SJCRH30 (cell line): ENCODE measurements at regions not wholly inside any gene's neighbourhood (a gene's known extent, or its start where the extent isn't known, plus 50 kb on each side); places are given as distances from the start of the nearest gene placed in this dataset.
"Not testable (repeated sequence)": the region's sequence is repeated elsewhere in the genome, so short reads cannot be mapped to it uniquely, and the experiment has no call there.

ENCODE experiments used
- DNase-seq, 2 experiments: peaks; one replicate each; pipeline ENCODE4 v3.0.0-alpha.2; 2015 to 2020
- H3K27ac ChIP-seq: fragments of 250-450 bp; sonication (Bioruptor Pico); 2 replicates; pipeline ENCODE4 v1.5.1; 2020; ENCODE audit warnings: mild to moderate bottlenecking, moderate library complexity
- H3K27me3 ChIP-seq: fragments of 250-450 bp; sonication (Bioruptor Pico); 2 replicates; pipeline ENCODE4 v1.5.1; 2020; ENCODE audit warnings: mild to moderate bottlenecking, moderate library complexity
- H3K36me3 ChIP-seq: fragments of 250-450 bp; sonication (Bioruptor Pico); 2 replicates; pipeline ENCODE4 v1.5.1; 2020; ENCODE audit warnings: mild to moderate bottlenecking, moderate library complexity
- H3K4me1 ChIP-seq: fragments of 250-450 bp; sonication (Bioruptor Pico); 2 replicates; pipeline ENCODE4 v1.5.1; 2020; ENCODE audit warnings: mild to moderate bottlenecking, moderate library complexity
- H3K4me3 ChIP-seq: fragments of 250-450 bp; sonication (Bioruptor Pico); 2 replicates; pipeline ENCODE4 v1.5.1; 2020; ENCODE audit warnings: mild to moderate bottlenecking, moderate library complexity
- H3K9me3 ChIP-seq: fragments of 250-450 bp; sonication (Bioruptor Pico); replicated peaks from 2 replicates; pipeline ENCODE4 v1.5.1; 2020; ENCODE audit warnings: mild to moderate bottlenecking, moderate library complexity

- DNase-seq: peak in 1 of 2 experiments; percentile 8
- H3K27me3 ChIP-seq: not testable (repeated sequence)
Measured at GRCh38 chr11:4315292-4315691, 52.9 kb downstream of the OR52B4 start.

DNA sequence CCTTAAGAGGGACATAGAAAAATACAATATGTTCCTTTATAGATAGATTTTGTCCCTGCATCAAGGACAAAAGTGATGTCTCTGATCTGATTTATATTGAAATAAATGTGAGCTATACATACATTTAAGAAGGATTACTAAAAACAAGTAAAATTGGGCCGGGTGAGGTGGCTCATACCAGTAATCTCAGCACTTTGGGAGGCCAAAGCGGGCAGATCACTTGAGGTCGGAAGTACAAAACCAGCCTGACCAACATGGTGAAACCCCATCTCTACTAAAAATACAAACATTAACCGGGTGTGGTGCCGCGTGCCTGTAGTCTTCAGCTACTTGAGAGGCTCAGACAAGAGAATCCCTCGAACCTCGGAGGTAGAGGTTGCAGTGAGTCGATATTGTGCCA lies 91.0 kb downstream of the OR52B4 start:
- not testable (repeated sequence) for H3K4me3 ChIP-seq

More at GRCh38 chr11:4315292-4315691, 52.9 kb downstream of the OR52B4 start:
- not testable (repeated sequence) for H3K27ac ChIP-seq, H3K4me1 ChIP-seq, H3K9me3 ChIP-seq, H3K36me3 ChIP-seq, H3K4me3 ChIP-seq

DNA sequence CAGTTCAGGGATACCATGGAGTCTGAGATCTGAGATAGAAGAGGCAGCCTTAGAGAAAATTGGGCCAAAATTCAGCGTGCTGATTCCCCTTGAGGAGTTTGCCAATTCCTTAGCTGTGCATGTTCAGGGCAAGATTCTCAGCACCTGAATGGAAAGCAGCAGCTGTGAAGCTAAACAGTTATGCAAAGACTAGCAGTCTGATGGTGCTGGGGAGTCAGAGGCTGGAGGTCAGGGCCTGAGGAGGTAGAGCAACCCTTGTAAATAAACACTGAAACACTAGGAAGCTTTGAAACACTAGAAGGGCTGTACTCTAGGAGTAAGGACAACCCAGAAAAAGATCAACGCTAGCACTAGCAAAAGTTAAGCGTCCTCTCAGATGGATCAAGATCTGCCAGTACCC lies 117.1 kb downstream of the OR52B4 start:
- DNase-seq: peak in 1 of 2 experiments; percentile 3
- not testable (repeated sequence) for H3K4me1 ChIP-seq

More for the DNA sequence above, 91.0 kb downstream of the OR52B4 start:
- H3K27me3 ChIP-seq, H3K4me1 ChIP-seq, H3K27ac ChIP-seq, DNase-seq, H3K9me3 ChIP-seq, H3K36me3 ChIP-seq: not testable (repeated sequence)

GRCh38 chr11:4249475-4249874 lies 118.7 kb downstream of the OR52B4 start:
- not testable (repeated sequence) for H3K4me3 ChIP-seq, H3K27me3 ChIP-seq, H3K36me3 ChIP-seq, H3K27ac ChIP-seq, DNase-seq, H3K9me3 ChIP-seq, H3K4me1 ChIP-seq

More for the DNA sequence above, 117.1 kb downstream of the OR52B4 start:
- H3K9me3 ChIP-seq, H3K27me3 ChIP-seq, H3K36me3 ChIP-seq, H3K4me3 ChIP-seq, H3K27ac ChIP-seq: not testable (repeated sequence)

DNA sequence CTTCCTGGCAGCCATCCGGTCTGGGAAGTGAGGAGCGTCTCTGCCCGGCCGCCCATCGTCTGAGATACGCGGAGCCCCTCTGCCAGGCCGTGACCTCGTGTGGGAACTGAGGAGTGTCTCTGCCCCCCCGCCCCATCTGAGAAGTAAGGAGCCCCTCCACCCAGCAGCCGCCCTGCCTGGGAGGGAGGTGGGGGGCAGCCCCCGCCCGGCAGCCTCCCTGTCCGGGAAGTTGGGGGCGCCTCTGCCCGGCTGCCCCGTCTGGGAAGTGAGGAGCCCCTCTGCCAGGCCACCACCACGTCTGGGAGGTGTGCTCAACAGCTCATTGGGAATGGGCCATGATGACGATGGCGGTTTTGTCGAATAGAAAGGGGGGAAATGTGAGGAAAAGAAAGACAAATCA lies 130.4 kb downstream of the OR52B4 start:
- H3K27ac ChIP-seq, H3K9me3 ChIP-seq, H3K4me1 ChIP-seq: not testable (repeated sequence)

DNA sequence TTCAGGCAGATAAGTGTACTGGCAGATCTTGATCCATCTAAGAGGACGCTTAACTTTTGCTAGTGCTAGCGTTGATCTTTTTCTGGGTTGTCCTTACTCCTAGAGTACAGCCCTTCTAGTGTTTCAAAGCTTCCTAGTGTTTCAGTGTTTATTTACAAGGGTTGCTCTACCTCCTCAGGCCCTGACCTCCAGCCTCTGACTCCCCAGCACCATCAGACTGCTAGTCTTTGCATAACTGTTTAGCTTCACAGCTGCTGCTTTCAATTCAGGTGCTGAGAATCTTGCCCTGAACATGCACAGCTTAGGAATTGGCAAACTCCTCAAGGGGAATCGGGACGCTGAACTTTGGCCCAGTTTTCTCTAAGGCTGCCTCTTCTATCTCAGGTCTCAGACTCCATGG lies 124.3 kb downstream of the RRM1 start:
- H3K9me3 ChIP-seq, H3K36me3 ChIP-seq, H3K27me3 ChIP-seq, H3K4me1 ChIP-seq, H3K27ac ChIP-seq, H3K4me3 ChIP-seq: not testable (repeated sequence)
- peak in 1 of 2 experiments; percentile 10 for DNase-seq

More for the DNA sequence above, 130.4 kb downstream of the OR52B4 start:
- H3K4me3 ChIP-seq, H3K27me3 ChIP-seq, DNase-seq, H3K36me3 ChIP-seq: not testable (repeated sequence)

GRCh38 chr11:4213746-4214145 lies 119.1 kb downstream of the RRM1 start:
- Histone ChIP-seq H3K9me3 (no peaks in the 10 kb centered on the region), H3K4me3 (no peak overlapping the region), H3K27me3 (0 out of 2 replicates have a peak, but pooled peaks cover 8% of the 10 kb centered on the region), H3K27ac (no peak overlapping the region), H3K4me1 (no peaks in the 10 kb centered on the region), H3K36me3 (no peaks in the 10 kb centered on the region)
- no peak for DNase-seq

GRCh38 chr11:4211991-4212390 lies 117.4 kb downstream of the RRM1 start:
- H3K9me3 ChIP-seq: no peaks in the 10 kb centered on the region
- no peak for DNase-seq
- no peak overlapping the region for H3K4me3 ChIP-seq
- H3K4me1 ChIP-seq: no peaks in the 10 kb centered on the region
- H3K36me3 ChIP-seq: no peaks in the 10 kb centered on the region
- 0 out of 2 replicates have a peak, but pooled peaks cover 8% of the 10 kb centered on the region for H3K27me3 ChIP-seq
- H3K27ac ChIP-seq: no peak overlapping the region

- no peak for DNase-seq
- H3K27me3 ChIP-seq: no peaks in the 10 kb centered on the region
- H3K9me3 ChIP-seq: no peaks in the 10 kb centered on the region
- H3K4me3 ChIP-seq: no peak overlapping the region
- H3K4me1 ChIP-seq: no peaks in the 10 kb centered on the region
- no peaks in the 10 kb centered on the region for H3K36me3 ChIP-seq
- H3K27ac ChIP-seq: no peak overlapping the region
Measured at GRCh38 chr11:4203603-4204360, 109.2 kb downstream of the RRM1 start.

- Histone ChIP-seq H3K36me3 (no peaks in the 10 kb centered on the region), H3K27ac (no peak overlapping the region), H3K27me3 (no peaks in the 10 kb centered on the region), H3K4me3 (no peak overlapping the region), H3K9me3 (no peaks in the 10 kb centered on the region), H3K4me1 (no peaks in the 10 kb centered on the region)
- no peak for DNase-seq
Measured at GRCh38 chr11:4202749-4203148, 108.2 kb downstream of the RRM1 start.

DNA sequence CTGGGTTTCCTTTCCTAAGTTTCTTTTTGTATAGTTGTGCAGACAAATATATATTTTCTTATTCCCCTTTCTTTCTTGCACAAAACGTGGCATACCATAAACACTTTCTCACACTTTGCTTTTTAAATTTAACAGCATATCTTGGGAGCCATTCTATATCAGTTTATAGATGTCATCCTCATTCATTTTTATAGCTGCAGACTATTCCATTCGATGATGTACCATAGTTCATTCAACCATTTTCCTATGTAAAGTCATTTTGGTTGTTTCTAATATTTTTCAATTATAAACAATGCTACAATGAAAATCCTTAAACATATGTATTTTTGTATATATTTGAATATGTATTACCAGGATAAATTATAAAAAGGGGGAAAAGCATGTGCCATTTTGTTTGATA lies 102.5 kb downstream of the RRM1 start:
- Histone ChIP-seq H3K27me3 (no peaks in the 10 kb centered on the region), H3K27ac (no peak overlapping the region), H3K4me3 (no peak overlapping the region), H3K4me1 (no peaks in the 10 kb centered on the region), H3K9me3 (no peaks in the 10 kb centered on the region), H3K36me3 (no peaks in the 10 kb centered on the region)
- DNase-seq: no peak

DNA sequence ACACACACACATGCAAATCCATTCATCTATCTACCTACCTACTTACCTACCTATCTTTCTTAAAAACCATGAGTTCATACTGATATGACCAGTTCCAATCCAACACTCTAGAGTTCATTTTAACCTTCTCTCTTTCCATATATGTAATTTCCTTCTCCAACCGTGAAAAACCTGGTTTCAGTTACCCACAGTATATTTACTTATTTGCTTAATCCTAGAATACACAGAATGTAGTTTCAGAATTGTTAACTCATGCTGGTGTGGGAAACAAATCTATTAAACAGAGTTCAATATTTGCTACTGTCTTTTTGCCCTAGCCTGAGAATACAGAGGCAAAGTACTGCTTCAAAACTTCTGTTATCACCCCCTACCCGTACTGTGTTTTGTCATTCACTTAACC lies 101.3 kb downstream of the RRM1 start:
- DNase-seq: no peak
- H3K9me3 ChIP-seq: no peaks in the 10 kb centered on the region
- H3K36me3 ChIP-seq: no peaks in the 10 kb centered on the region
- no peak overlapping the region for H3K4me3 ChIP-seq
- H3K4me1 ChIP-seq: no peaks in the 10 kb centered on the region
- no peaks in the 10 kb centered on the region for H3K27me3 ChIP-seq
- H3K27ac ChIP-seq: no peak overlapping the region

- H3K27ac ChIP-seq: no peak overlapping the region
- H3K36me3 ChIP-seq: no peaks in the 10 kb centered on the region
- no peaks in the 10 kb centered on the region for H3K9me3 ChIP-seq
- no peak for DNase-seq
- H3K4me1 ChIP-seq: no peaks in the 10 kb centered on the region
- no peak overlapping the region for H3K4me3 ChIP-seq
- 0 out of 2 replicates have a peak, but pooled peaks cover under 1% of the 10 kb centered on the region for H3K27me3 ChIP-seq
Measured at GRCh38 chr11:4194889-4195288, 100.3 kb downstream of the RRM1 start.

DNA sequence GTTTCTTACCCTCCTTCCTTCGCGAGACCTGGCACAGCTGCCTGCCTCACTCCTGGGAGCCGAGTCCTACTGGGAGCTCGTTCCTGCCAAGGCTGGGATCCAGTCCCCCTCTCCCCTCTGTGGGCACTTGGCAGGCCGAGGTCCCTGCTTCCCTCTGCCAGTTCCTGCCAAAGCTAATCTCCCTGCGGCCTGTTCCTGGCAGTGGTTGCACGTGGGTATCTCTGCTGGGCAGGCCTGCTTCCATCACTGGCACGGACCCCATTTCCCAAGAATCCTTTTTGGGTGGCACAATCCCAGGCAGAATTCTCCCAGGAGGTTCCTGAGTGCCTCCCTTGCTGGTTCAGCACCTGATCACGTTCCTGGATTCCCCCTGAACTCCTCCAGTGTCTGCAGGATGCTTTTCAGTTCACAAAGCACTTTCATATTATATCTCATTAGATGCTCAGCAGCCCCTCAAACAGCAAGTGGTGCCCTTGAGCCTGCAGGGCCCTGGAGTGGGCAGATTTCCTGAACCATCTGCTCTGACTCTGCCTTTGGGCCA lies 96.5 kb downstream of the RRM1 start:
- H3K4me3 ChIP-seq: no peak overlapping the region
- H3K4me1 ChIP-seq: no peaks in the 10 kb centered on the region
- no peaks in the 10 kb centered on the region for H3K36me3 ChIP-seq
- DNase-seq: no peak
- no peaks in the 10 kb centered on the region for H3K9me3 ChIP-seq
- H3K27ac ChIP-seq: no peak overlapping the region
- H3K27me3 ChIP-seq: peaks cover 13% of the 10 kb centered on the region

GRCh38 chr11:4190519-4190918 lies 95.9 kb downstream of the RRM1 start:
- no peaks in the 10 kb centered on the region for H3K9me3 ChIP-seq
- H3K27ac ChIP-seq: no peak overlapping the region
- peaks cover 15% of the 10 kb centered on the region for H3K27me3 ChIP-seq
- H3K4me1 ChIP-seq: no peaks in the 10 kb centered on the region
- no peak overlapping the region for H3K4me3 ChIP-seq
- no peaks in the 10 kb centered on the region for H3K36me3 ChIP-seq
- DNase-seq: no peak

GRCh38 chr11:4190098-4190497 lies 95.5 kb downstream of the RRM1 start:
- Histone ChIP-seq H3K27me3 (peaks cover 15% of the 10 kb centered on the region), H3K4me3 (no peak overlapping the region), H3K4me1 (no peaks in the 10 kb centered on the region), H3K36me3 (no peaks in the 10 kb centered on the region), H3K9me3 (no peaks in the 10 kb centered on the region), H3K27ac (no peak overlapping the region)
- no peak for DNase-seq
